Left renal cortex interstitium (tissue), 4 donors: ENCODE measurements at regions not wholly inside any gene's neighbourhood (a gene's known extent, or its start where the extent isn't known, plus 50 kb on each side); places are given as distances from the start of the nearest gene placed in this dataset.
A peak's percentile ranks its signal among the peaks of the same experiment; 100 is the strongest.
"Not testable (repeated sequence)": the region's sequence is repeated elsewhere in the genome, so short reads cannot be mapped to it uniquely, and the experiment has no call there.

Experiments
- DNase-seq, 4 donors: peaks; one replicate each; pipeline ENCODE4 v3.0.0-alpha.2; 2013; ENCODE audit warnings: low read depth in 4 of 4, low spot score in 2 of 4, missing footprints in 1 of 4

DNA sequence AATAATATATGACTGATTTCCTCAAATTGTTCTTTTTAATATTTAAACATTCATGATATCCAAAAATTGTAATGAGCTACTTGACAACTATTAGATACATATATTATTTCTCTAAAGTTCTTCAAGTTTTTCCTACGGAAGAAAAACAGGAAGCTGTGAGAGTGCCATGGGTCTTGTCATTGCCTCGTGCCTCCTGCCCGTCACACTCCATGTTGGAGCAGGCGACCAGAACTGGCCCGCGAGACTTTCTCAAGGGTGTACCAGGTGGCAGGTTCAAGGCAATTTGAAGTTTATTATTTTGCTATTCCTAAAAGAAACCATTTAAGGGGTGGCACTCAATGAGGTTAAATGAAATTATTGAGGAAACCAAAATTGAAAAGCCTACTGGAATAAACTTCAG lies 337.2 kb downstream of the HACE1 start:
- DNase-seq, result no peak

DNA sequence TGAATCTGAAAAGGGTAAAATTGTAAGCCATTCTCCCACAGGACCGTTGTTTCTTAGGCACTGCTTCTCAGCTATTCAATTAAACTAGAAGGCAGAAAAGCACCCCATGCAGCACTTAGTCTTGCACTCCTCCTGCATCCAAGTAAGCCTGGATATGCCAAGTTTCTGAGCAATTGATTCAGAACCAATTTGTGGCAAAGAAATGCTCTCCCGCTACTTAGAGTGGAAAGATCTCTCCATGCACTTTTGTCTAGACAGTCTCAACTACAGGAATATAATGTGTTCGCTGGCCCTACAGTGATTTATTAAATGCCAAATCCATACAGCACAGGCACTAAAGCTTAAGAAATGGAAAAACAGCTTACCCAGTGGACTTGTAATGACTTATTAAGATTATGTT lies 338.5 kb downstream of the HACE1 start:
- no peak for DNase-seq

DNA sequence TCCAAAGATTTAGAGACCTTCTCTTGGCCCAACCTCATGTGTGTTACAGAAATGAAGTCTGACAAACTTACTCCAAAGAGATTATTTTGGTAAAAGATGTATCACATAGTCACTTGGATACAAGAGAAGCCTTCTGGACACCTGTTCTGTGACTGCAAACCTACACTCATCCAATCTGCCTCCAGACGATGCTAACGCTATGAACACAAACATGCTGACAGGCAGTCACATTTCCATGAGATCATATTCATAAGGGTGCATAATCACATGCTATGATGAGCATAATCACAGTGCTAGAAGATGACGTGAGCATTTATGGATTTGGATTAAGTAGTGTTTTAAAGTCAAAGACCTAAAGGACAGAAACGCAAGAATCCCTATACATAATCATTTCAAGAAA lies 340.2 kb downstream of the HACE1 start:
- no peak for DNase-seq

DNA sequence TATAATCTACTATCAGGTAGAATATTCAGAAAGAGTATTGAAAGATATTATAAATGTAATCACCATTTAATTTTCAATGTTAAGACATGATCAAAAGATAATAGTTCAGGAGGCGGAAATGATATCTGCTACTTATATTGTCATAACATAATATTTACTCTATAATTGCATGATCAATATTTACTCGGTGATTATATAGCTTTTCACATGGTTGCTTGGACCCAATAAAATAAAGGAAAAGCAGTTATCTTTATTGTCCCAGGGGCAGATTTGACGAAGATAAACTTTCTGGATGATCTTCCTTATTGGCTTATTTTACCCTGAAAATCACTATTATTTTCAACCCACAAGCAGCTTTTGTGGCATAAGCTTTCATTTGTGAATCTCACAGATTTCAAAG lies 350.4 kb downstream of the HACE1 start:
- no peak for DNase-seq

DNA sequence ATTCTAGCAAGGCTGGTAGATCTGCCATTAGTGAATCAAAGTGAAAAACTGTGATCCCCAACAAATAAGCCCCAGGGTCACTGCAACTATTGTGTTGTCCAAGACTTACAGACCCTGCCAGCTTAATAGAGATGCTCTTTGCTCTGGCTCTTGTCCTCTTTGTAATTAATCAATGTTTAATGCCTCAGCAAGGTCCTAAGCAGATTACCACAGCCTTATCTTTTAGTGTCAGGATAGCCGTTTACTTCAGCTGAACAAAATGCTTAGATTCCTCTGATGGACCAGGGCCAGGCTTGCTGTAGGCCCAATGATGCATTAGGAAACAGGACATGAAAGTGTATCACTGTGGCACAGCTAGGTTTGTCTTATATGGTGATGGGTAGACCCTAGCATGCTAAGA lies 353.3 kb downstream of the HACE1 start:
- no peak for DNase-seq

DNA sequence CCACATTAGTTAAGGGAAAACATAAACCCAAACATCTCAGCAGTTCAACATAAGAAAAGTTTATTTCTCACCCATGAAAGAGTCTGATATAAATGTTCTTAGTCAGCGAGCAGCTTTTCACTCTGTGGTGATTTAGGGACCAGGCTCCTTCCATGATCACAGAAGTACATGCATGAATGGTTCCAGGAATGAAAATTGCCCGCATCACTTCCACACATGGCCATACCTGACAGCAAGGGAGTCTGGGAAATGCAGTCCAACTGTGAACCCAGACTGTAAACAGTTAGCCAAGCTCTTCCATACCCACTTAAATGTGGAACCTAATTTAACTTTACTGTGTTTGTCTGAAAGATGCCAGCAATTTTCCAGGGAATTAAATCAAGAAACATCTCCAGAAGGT lies 353.9 kb downstream of the HACE1 start:
- peak in 3 of 4 donors; percentile 9 to 24 (median 21) for DNase-seq

DNA sequence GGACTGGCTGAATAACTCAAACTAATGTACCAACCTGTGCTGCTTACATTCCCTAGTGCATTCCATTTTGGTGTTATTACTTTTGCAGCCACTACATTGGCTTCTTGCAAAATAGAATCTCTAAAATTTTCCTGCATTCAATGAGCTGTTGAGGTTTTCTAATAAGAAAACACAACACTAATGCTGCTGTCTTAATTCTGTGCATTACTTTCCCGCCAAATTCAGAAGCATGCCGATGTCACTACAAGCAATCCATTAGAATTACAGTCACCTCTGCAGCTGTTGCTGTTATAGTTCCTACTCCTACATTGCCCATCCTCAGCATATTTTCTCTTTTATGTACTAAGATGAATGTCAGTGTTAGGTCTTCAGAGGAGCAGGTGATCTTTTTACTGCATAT lies 359.5 kb downstream of the HACE1 start:
- DNase-seq, result no peak

DNA sequence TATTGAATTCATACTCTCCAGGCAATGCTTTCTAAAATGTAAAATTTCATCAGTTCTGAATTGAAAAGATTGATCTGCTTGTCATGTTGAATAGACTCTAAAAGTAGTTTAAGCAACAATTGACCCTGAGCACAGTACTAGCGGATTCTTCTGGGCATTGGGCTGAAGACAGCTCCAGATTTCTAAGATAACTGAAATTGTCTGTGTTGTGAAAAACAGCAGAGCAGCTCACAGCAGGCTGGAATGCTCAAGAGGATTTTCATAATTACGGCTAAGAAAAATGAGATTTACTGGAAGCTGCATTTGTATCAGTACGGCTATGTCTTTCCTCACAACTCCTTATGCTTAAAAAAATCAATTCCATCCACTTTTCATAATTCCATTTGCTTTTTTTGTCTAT lies 373.7 kb downstream of the HACE1 start:
- DNase-seq, result no peak

DNA sequence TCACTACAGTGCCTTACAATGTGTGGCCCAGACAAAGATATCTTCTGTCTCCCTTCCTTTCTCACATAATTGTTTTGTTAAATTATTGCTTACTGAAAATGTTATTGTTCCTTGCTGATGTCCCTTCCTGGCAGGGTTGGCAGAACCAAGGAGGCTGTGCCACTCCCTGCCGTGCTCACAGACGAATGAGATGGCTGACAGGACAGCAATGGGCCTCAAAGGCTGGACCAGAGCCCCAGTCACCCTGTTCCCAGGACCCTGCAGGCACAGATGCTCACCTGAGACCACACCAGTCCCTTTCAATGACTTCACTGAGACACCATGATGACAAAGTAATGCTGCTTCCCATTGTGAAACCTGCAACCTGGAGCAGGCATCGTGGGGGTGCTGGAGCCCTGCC lies 375.1 kb downstream of the HACE1 start:
- no peak for DNase-seq

DNA sequence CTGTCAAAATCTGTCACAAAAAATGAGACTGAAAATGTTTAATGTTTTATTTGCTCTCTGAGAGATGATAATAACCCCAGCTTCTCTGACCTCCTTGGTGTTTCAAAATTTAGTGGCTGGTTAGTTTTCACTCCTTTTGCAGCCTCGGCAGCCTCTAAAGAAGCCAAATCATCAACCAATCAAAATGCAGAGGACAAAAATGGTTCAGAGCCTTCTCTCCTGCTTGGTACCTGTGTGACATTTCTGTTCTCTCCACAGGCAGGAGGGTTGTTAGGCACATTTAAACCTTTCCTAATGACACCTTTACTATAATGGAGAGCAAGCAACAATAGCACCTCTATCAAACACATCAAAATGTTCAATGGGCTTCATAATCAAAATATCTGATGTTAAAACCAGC lies 375.5 kb downstream of the HACE1 start:
- DNase-seq, result no peak

DNA sequence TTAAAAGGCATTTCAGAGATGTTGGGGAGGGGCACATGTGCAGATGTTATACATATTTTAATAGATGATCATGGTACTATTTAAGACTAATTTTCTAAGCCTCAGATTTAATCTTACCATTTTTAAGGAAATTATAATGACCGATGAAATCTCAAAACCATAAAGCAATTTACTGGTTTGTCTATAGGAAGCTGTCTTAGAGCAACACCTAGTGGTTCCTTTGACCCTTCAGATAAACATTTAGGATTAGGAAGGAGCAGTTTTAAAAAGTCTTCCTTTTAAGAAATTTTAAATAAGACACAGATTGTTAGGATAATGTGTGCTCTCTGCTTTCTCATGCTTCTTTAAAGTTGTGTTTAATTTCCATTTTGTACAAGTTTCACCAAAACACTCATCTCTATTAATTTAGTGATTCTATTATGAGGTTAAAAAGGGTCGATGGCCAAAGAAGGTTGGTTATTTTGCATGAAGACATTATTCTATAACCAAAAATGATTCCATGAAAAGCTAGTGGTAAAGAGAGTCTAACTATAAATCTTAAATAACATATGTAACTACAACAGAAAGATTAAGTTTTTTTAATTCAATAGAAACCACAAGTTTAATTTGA lies 376.4 kb downstream of the HACE1 start:
- DNase-seq, result no peak

DNA sequence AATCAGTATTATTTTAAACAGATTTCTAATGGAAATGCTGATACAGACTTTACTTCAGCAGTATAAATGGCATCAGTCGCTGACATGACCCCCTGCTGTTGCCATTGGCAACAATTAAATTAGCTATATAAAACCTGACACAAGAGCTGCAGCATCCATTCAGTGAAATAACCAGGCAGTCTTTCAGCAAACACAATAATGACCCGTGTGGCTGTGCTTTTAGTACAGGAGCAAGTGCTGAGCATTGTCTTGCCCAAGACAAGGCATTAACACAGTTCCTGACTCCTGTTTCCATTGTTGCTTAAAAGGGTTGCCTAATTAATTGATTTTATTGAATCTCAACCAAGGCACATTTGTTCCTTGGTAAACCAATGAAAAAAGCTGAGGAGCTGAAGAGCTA lies 382.1 kb downstream of the HACE1 start:
- DNase-seq, result no peak

DNA sequence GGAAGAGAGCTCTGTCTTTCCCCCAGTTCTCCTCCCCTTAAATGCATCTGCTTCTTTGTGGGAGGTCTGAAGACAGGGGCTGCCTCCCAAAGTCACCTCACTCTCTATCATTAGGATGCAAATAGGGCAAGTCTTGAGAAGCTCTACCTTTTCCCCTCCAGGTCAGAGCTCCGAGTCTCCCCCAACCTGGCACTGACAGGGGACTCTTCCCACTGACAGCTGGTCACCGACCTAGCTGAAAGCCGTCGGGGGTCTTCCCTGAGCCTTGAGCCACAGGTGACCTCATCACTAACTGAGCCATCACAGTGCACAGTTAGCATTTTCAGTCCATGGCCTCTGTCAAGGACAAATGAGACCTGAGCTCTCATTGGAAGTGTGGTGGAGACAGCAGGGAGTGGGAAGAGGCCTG lies 386.7 kb downstream of the HACE1 start:
- DNase-seq, result no peak

DNA sequence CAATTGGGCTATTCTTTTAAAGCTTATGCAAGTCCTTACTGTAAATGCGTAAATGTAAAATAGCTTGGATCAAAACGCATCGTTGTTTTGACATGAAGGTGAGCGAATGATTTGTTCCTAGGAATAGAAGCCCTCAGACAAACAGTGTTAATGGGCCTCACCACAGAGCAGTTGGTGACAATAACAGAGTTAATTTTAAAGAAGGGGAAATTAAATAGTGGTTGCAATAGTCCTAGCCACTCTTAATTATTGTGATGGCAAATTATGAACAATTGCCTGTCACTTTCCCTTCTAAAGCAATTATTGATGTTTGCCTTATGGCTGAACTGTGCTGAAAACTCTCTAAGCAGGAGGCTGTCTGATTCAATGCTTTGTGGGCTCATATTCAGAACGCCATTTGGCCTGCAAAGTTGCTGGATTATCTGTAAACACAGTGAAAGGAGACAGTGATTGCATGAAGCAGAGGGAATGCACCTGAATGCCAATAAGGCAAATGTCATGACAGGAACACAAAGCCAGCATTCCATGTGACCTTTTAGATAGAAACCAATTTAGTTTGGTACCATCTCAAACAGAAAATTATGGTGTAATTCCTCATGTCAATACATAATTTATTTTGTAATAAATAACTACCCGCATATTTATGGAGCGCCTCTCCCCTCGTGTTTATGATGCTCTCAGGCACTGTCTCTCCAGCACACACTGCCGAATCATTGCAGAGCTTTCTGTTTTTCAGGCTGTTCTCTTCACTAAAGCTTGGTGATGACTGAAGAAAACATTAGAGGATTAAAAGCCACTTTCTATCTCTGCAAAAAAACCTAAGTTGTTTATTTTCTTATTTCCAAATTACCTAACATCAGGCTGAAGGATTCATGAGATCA lies 387.5 kb downstream of the HACE1 start:
- DNase-seq, result no peak

DNA sequence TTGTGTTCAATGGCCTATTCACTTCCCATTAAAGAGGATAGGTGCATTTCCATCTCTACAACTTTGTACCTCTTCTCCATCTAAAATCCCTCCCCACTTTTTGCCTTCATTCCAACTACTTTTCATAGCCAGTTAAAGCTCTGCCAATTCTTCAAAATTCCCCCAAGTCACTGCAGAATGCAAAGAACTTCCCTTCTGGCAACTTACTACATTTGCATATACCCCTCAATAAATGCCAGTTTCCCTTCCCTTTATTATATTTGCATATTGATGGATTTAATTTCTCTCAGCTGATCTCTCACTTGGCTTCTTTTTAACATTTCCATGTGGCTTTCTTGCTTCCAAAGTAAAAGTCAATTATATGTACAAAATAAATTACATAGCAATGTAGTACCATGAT lies 393.4 kb downstream of the HACE1 start:
- DNase-seq, result no peak

DNA sequence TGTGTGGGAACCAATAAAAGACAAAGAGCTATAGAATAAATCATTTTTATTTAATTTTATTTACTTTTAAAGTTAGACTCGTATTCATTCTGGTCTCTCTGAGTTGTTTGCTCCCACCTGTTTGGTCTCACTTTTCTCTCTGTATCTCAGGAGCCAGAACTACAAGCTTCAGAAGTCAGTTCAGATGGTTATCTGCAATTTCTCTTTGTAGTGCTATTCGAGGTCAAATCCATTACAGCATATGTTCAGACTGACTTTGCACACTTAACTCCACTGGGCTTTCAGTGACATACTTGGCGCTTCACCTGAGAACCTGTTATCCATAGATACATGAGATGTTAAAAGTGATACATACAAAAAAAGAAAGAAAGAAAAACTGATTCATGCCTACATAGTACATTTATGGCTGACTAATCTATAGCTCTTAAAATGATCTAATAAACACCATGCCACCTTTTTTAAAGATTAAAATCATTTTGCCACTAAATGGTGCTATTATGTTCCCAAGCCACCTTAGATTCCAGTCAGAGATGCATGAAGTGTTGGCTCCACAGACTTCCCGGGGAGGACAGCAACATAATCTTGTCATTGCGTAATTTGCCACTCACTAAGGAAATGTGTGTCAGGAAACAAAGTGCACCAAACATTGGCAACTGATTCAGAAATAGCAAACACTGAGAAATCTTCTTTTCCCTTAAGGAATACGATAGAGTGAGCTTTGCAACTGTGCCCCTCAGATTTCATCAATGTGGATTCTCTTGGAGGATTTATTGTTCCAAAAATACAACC lies 396.7 kb downstream of the HACE1 start:
- no peak for DNase-seq

DNA sequence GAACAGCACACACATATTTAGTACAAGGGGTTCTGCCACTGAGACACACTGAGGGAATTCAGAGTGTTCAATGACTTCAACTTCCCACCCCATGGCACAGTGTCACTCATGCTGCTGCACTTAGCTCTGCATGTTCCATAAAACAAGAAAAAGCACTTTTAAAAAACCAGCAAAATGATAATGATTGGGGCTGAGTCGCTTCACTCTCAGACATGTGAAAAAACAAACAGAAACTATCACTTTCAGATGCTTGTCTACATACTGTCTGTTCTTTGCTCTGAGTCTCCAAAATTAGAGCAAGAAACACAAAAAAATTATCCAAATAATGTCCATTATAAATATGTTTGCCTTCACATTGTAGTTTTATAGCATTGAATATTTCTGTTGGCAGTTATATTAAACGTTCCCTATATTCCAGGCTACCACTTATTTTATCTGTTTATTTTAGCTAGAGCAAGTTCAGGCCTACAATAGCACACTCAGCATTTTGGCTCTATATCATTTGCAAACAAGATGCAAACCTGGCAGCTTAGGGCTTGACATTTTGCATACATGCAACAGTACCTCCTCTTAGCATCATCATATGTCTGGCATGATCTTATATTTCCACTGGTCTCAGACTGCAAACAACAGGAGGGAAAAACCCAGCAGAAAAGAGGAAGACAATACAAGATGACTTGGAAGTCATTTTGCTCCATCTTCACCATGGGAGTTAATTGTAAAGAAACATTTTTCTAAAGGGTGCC lies 398.8 kb downstream of the HACE1 start:
- no peak for DNase-seq

DNA sequence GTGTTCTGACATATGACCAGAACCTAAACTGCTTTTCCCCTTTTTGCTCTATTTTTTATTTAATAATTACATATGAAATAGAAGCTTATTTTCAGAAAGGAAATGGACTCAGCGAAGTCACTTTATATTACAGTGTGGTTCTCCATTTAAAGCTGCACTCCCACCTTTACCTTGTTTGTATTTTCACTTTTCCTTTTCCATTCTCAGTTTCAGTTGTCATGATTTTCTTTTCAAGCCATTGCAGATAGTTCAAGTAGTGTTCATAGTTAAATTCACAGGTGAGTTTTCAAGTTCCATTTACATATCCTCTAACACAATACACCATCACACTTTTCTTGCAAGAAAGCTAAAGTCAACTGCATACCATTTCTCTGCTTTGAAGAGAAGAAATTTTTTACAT lies 400.2 kb downstream of the HACE1 start:
- no peak for DNase-seq

DNA sequence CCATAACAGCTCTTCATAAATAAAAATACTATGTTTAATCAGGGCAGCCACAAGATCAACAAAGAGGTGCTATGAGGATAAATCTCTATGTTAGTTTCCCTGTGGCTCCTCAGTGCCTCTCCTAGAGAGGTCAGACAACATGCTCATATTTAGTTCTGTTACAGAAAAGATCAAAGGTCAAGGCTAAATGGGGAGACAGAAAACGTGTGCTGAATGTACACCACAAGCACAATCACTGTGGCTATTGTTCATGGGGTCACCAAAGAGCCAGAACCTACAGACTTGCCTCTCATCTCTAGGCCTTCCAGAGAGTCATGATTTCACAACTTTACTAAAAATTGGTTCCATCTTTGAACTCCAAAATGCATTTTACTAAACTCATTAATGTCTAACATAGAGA lies 409.8 kb downstream of the HACE1 start:
- DNase-seq, result no peak

DNA sequence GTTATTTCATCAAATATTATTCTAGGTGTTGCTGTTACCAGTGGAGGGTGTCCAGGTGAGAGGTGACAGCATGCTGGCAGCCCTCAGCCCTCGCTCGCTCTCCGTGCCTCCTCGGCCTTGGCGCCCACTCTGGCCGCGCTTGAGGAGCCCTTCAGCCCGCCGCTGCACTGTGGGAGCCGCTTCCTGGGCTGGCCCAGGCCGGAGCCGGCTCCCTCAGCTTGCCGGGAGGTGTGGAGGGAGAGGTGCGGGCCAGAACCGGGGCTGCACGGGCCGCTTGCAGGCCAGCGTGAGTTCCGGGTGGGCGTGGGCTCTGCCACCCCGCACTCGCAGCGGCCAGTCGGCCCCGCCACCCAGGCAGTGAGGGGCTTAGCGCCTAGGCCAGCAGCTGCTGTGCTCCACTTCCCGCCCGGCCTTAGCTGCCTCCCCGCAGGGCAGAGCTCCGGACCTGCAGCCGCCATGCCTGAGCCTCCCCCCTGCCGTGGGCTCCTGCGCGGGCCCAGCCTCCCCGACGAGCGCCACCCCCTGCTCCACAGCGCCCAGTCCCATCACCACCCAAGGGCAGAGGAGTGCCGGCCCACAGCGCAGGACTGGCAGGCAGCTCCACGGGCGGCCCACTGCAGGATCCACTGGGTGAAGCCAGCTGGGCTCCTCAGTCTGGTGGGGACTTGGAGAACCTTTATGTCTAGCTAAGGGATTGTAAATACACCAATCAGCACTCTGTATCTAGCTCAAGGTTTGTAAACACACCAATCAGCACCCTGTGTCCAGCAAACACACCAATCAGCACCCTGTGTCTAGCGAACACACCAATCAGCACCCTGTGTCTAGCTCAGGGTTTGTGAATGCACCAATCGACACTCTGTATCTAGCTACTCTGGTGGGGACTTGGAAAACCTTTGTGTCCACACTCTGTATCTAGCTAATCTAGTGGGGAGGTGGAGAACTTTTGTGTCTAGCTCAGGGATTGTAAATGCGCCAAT lies 413.3 kb downstream of the HACE1 start:
- not testable (repeated sequence) for DNase-seq
